ENCODE measurements at regions not wholly inside any gene's neighbourhood (a gene's known extent, or its start where the extent isn't known, plus 50 kb on each side); places are given as distances from the start of the nearest gene placed in this dataset.
"Not testable (repeated sequence)": the region's sequence is repeated elsewhere in the genome, so short reads cannot be mapped to it uniquely, and the experiment has no call there.

DNA sequence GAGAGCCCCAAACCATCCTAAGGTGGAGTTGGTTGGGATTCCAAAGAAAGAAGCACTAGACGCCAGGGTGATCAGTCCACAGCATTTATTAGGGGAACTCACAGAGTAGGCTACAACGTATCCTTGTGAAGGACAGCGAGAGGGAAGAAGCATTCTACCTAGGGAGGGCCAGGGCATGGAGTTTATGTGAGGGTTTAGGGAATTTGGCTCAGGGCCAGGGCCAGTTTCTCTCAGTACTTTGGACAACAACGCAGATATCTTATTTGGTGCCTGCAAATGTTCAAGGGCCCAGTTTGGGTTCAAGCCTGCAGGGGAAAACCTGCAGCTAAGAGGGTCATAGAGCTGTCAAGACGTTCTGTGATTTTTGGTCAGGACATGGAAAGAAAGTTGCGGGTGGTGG, 73.9 kb upstream of the GJB6 start:
- ATAC-seq (ENCODE audit: low read depth) (no peak), DNase-seq (ENCODE audit: low spot score) (no peak)
- Histone ChIP-seq H3K9me3 (ENCODE audit: severe bottlenecking) (peaks cover 6% of the 10 kb centered on the region), H3K36me3 (ENCODE audit: low read depth) (no peaks in the 10 kb centered on the region), H3K4me3 (ENCODE audit: severe bottlenecking) (no peak overlapping the region), H3K27ac (ENCODE audit: poor library complexity, severe bottlenecking) (no peak overlapping the region), H3K27me3 (ENCODE audit: insufficient read depth, poor library complexity, severe bottlenecking) (no peaks in the 10 kb centered on the region), H3K4me1 (ENCODE audit: insufficient read depth, poor library complexity, severe bottlenecking) (no peaks in the 10 kb centered on the region)
- TF ChIP-seq CTCF (IDR thresholded peaks at IDR 0.05; ENCODE audit: poor library complexity, severe bottlenecking): no peak

DNA sequence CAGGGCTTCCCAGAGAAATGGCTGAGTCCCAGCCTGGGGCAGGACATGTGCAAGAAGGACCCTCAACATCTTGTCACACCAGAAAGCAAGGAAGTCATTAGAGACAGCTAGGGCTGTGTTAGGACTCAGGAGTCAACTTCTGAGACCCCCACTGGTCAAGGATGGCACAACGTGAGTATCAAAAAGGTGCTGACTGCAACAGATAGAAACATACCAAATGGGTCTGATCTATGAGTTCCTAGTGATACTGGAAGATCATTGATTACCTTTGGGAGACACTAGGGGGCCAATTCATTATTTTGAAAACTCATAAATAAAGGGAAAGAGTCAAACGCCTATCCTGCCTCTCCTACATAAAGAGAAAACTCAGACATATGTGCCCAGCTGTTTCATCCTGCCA, 73.5 kb upstream of the GJB6 start:
- Histone ChIP-seq H3K27ac (ENCODE audit: poor library complexity, severe bottlenecking) (no peak overlapping the region), H3K9me3 (ENCODE audit: severe bottlenecking) (peaks cover 6% of the 10 kb centered on the region), H3K4me1 (ENCODE audit: insufficient read depth, poor library complexity, severe bottlenecking) (no peaks in the 10 kb centered on the region), H3K36me3 (ENCODE audit: low read depth) (no peaks in the 10 kb centered on the region), H3K27me3 (ENCODE audit: insufficient read depth, poor library complexity, severe bottlenecking) (no peaks in the 10 kb centered on the region), H3K4me3 (ENCODE audit: severe bottlenecking) (no peak overlapping the region)
- no peak for TF ChIP-seq CTCF (IDR thresholded peaks at IDR 0.05; ENCODE audit: poor library complexity, severe bottlenecking)
- no peak for ATAC-seq (ENCODE audit: low read depth)
- DNase-seq (ENCODE audit: low spot score): no peak

DNA sequence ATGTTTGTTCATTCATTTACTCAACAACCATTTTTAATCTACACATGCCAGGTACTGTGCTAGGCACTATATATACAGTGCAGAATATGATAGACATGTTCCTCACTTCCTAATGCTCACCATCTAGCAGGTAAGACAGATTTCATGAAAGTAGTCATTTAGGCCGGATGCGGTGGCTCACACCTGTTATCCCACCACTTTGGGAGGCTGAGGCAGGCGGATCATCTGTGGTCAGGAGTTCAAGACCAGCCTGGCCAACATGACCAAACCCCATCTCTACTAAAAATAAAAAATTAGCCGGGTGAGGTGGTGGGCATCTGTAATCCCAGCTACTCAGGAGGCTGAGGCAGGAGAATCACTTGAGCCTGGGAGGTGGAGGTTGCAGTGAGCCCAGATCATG, 71.9 kb upstream of the GJB6 start:
- H3K9me3 ChIP-seq (ENCODE audit: severe bottlenecking); H3K4me1 ChIP-seq (ENCODE audit: insufficient read depth, poor library complexity, severe bottlenecking); ATAC-seq (ENCODE audit: low read depth); H3K36me3 ChIP-seq (ENCODE audit: low read depth); H3K27ac ChIP-seq (ENCODE audit: poor library complexity, severe bottlenecking); H3K4me3 ChIP-seq (ENCODE audit: severe bottlenecking); DNase-seq (ENCODE audit: low spot score); H3K27me3 ChIP-seq (ENCODE audit: insufficient read depth, poor library complexity, severe bottlenecking): not testable (repeated sequence)

DNA sequence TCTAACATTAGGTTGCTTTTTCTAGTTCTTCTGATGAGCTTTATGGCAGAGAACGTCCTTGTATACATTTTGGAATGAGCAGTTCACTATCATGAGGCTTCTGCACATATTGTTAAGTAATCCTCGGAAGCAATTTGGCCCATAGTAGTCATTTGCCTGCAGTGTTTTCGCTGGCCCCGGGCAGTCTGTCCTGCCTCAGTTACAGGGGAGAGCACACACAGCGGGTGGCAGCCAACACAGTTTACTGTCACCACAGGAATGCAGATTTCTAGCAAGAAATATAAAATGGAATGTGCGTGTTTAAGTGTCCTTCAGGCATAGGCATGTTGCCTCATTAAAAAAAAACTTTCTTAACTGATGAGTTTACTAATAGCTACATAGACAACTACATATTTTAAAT, 71.5 kb upstream of the GJB6 start:
- TF ChIP-seq CTCF (IDR thresholded peaks at IDR 0.05; ENCODE audit: poor library complexity, severe bottlenecking): no peak
- H3K4me1 ChIP-seq (ENCODE audit: insufficient read depth, poor library complexity, severe bottlenecking): no peaks in the 10 kb centered on the region
- no peaks in the 10 kb centered on the region for H3K36me3 ChIP-seq (ENCODE audit: low read depth)
- H3K9me3 ChIP-seq (ENCODE audit: severe bottlenecking): peaks cover 6% of the 10 kb centered on the region
- H3K27ac ChIP-seq (ENCODE audit: poor library complexity, severe bottlenecking): no peak overlapping the region
- no peak for DNase-seq (ENCODE audit: low spot score)
- no peaks in the 10 kb centered on the region for H3K27me3 ChIP-seq (ENCODE audit: insufficient read depth, poor library complexity, severe bottlenecking)
- no peak for ATAC-seq (ENCODE audit: low read depth)
- no peak overlapping the region for H3K4me3 ChIP-seq (ENCODE audit: severe bottlenecking)

GRCh38 chr13:20301403-20302071, 69.4 kb upstream of the GJB6 start:
- Histone ChIP-seq H3K27me3 (ENCODE audit: insufficient read depth, poor library complexity, severe bottlenecking) (no peaks in the 10 kb centered on the region), H3K4me3 (ENCODE audit: severe bottlenecking) (no peak overlapping the region)
- ATAC-seq (ENCODE audit: low read depth): no peak

More at GRCh38 chr13:20301403-20302071, 69.4 kb upstream of the GJB6 start:
- no peak for DNase-seq (ENCODE audit: low spot score)
- H3K4me1 ChIP-seq (ENCODE audit: insufficient read depth, poor library complexity, severe bottlenecking): no peaks in the 10 kb centered on the region
- no peak for TF ChIP-seq CTCF (IDR thresholded peaks at IDR 0.05; ENCODE audit: poor library complexity, severe bottlenecking)
- H3K36me3 ChIP-seq (ENCODE audit: low read depth): no peaks in the 10 kb centered on the region
- no peaks in the 10 kb centered on the region for H3K9me3 ChIP-seq (ENCODE audit: severe bottlenecking)
- H3K27ac ChIP-seq (ENCODE audit: poor library complexity, severe bottlenecking): no peak overlapping the region

Data from RWPE2 (cell line).